ENCODE measurements at regions not wholly inside any gene's neighbourhood (a gene's known extent, or its start where the extent isn't known, plus 50 kb on each side); places are given as distances from the start of the nearest gene placed in this dataset.

DNA sequence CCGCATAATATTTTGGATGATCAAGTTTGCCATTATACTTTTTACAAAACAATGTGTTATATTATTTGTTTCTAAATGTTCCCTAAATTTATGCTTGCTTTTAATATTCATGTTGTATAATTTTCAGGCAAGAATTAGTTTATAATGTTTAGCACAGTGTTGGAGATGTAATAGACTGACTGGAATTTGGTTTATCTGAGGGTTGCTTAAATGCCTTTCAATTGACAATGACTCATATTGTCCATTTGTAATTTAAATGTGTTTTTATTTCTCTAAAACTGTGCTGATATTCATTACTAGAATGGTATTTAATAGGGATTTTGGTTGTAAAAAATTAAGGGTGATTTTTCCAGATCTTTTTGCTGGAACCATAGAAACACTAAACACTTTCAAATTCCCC lies 788.4 kb downstream of the SLC6A15 start:
- in situ Hi-C loops (cut with MboI; ENCODE audit: low sequenced_read_pairs) (no loop called here), intact Hi-C loops (cut with micrococcal nuclease) (no loop called here), dilution Hi-C loops (cut with HindIII; ENCODE audit: low sequenced_read_pairs, unreplicated experiment) (no loop called here)
- POLR2A ChIA-PET (ENCODE audit: unreplicated experiment), result no interaction called here
- no peak overlapping the region for H3K4me3 ChIP-seq (ENCODE audit: insufficient read depth, low read depth, low read length)
- H3K14ac ChIP-seq (replicated peaks; ENCODE audit: low read depth, low read length), result no peak overlapping the region
- H3K9ac ChIP-seq (ENCODE audit: low read depth, low read length), result no peak overlapping the region
- CTCF ChIA-PET, result no interaction called here
- no peak overlapping the region for H3K4ac ChIP-seq (ENCODE audit: low read depth, low read length)
- H3K36me3 ChIP-seq (ENCODE audit: control insufficient read depth, insufficient read depth, low read length), result no peaks in the 10 kb centered on the region
- no peak overlapping the region for H3K4me2 ChIP-seq (ENCODE audit: low read depth, low read length)
- no peak overlapping the region for H4K8ac ChIP-seq (ENCODE audit: low read depth in 2 of 2, low read length in 2 of 2)
- TF ChIP-seq, protein P1, sequence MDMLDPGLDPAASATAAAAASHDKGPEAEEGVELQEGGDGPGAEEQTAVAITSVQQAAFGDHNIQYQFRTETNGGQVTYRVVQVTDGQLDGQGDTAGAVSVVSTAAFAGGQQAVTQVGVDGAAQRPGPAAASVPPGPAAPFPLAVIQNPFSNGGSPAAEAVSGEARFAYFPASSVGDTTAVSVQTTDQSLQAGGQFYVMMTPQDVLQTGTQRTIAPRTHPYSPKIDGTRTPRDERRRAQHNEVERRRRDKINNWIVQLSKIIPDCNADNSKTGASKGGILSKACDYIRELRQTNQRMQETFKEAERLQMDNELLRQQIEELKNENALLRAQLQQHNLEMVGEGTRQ (IDR thresholded peaks at IDR 0.05; ENCODE audit: low read depth, low read length), result no peak
- no peak for TF ChIP-seq SMC3 (IDR thresholded peaks at IDR 0.05; ENCODE audit: low read depth, low read length)
- TF ChIP-seq FOS (IDR thresholded peaks at IDR 0.05; ENCODE audit: low read depth, low read length), result no peak
- TF ChIP-seq BHLHE40 (IDR thresholded peaks at IDR 0.05; ENCODE audit: low read depth, low read length), result no peak
- TF ChIP-seq MAFK (IDR thresholded peaks at IDR 0.05; ENCODE audit: low read depth, low read length), result no peak
- TF ChIP-seq POLR2A (IDR thresholded peaks at IDR 0.05; ENCODE audit: low read depth, low read length), result no peak
- TF ChIP-seq CHD1 (IDR thresholded peaks at IDR 0.05; ENCODE audit: low read depth, low read length), result no peak
- no peak overlapping the region for H3K18ac ChIP-seq (ENCODE audit: low read depth, low read length)
- no peak overlapping the region for H3K23ac ChIP-seq (ENCODE audit: low read depth, low read length)
- H2BK20ac ChIP-seq (ENCODE audit: low read depth, low read length), result no peak overlapping the region
- no TSS peak for BruUV-seq (replicated peaks)
- H2BK5ac ChIP-seq (ENCODE audit: low read depth, low read length, poor library complexity, severe bottlenecking), result no peak overlapping the region
- no peak overlapping the region for H3K27ac ChIP-seq (ENCODE audit: insufficient read depth, low read length)
- no peak overlapping the region for H2AK5ac ChIP-seq (ENCODE audit: low read depth, low read length)
- H3K9me1 ChIP-seq (ENCODE audit: insufficient read depth, low read length), result no peaks in the 10 kb centered on the region
- H2AFZ ChIP-seq (replicated peaks; ENCODE audit: low read length, poor library complexity), result no peak overlapping the region
- no peaks in the 10 kb centered on the region for H3K4me1 ChIP-seq (ENCODE audit: control insufficient read depth, insufficient read depth, low read length)
- H2BK15ac ChIP-seq (ENCODE audit: low read depth, low read length), result no peak overlapping the region
- no peaks in the 10 kb centered on the region for H4K20me1 ChIP-seq (ENCODE audit: insufficient read depth, low read length)
- no peaks in the 10 kb centered on the region for H3K79me1 ChIP-seq (ENCODE audit: low read depth in 1 of 2, low read length in 2 of 2)
- DNase-seq, result peak; percentile 14
- H3K56ac ChIP-seq (ENCODE audit: extremely low read depth, insufficient read depth, low read length), result no peak overlapping the region
- no peak overlapping the region for H2BK120ac ChIP-seq (ENCODE audit: low read depth, low read length)
- no peak overlapping the region for H4K5ac ChIP-seq (ENCODE audit: low read depth, low read length)
- peak; percentile 56 for ATAC-seq (ENCODE audit: low read depth)
- H4K91ac ChIP-seq (ENCODE audit: insufficient read depth, low read depth, low read length), result no peak overlapping the region
- no peaks in the 10 kb centered on the region for H3K27me3 ChIP-seq (ENCODE audit: control insufficient read depth, insufficient read depth, low read length)
- H3K9me3 ChIP-seq (ENCODE audit: control insufficient read depth, insufficient read depth, low read length), result no peaks in the 10 kb centered on the region
- WGBS, 2 experiments (ENCODE audit: extremely low coverage in 2 of 2, insufficient read length in 1 of 2), result no CpG with 5 or more reads among the region's 1 CpG
- no peak overlapping the region for H2AK9ac ChIP-seq (replicated peaks; ENCODE audit: low read depth, low read length, poor library complexity)

Data from IMR-90 (cell line).